HL-60 (cell line): ENCODE measurements at regions not wholly inside any gene's neighbourhood (a gene's known extent, or its start where the extent isn't known, plus 50 kb on each side); places are given as distances from the start of the nearest gene placed in this dataset.

Source experiments
- GABPA ChIP-seq: IDR thresholded peaks from 2 replicates; pipeline ENCODE4 v1.6.1; 2012; ENCODE audit warnings: low read depth
- REST ChIP-seq: IDR thresholded peaks from 2 replicates; pipeline ENCODE4 v1.6.1; 2012; ENCODE audit warnings: low read depth; ENCODE audit not compliant: insufficient replicate concordance
- TF ChIP-seq, protein P1 (sequence below): IDR thresholded peaks from one replicate; pipeline ENCODE4 v1.5.1; 2011; ENCODE audit warnings: low read length, control low read depth, inconsistent platforms; ENCODE audit not compliant: insufficient read depth

- TF ChIP-seq, protein P1, sequence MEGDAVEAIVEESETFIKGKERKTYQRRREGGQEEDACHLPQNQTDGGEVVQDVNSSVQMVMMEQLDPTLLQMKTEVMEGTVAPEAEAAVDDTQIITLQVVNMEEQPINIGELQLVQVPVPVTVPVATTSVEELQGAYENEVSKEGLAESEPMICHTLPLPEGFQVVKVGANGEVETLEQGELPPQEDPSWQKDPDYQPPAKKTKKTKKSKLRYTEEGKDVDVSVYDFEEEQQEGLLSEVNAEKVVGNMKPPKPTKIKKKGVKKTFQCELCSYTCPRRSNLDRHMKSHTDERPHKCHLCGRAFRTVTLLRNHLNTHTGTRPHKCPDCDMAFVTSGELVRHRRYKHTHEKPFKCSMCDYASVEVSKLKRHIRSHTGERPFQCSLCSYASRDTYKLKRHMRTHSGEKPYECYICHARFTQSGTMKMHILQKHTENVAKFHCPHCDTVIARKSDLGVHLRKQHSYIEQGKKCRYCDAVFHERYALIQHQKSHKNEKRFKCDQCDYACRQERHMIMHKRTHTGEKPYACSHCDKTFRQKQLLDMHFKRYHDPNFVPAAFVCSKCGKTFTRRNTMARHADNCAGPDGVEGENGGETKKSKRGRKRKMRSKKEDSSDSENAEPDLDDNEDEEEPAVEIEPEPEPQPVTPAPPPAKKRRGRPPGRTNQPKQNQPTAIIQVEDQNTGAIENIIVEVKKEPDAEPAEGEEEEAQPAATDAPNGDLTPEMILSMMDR: no peak
- TF ChIP-seq REST (no peak), GABPA (no peak)
Measured at GRCh38 chr13:22176968-22177520, 506.2 kb downstream of the FGF9 start.
